IMR-90 (cell line): ENCODE measurements at regions not wholly inside any gene's neighbourhood (a gene's known extent, or its start where the extent isn't known, plus 50 kb on each side); places are given as distances from the start of the nearest gene placed in this dataset.

ENCODE experiments used
- ATAC-seq: fragments of 200-7000 bp; cut with Tn5 transposase; 2 replicates; pipeline ENCODE4 v1.9.1; 2020; ENCODE audit warnings: low read depth, mild to moderate bottlenecking, moderate library complexity
- BruUV-seq: library from RNA; stranded (reverse); fragments of 400-500 nt; replicated peaks from 2 replicates; lab custom pipeline; 2021; lab: Mats Ljungman, UMichigan
- CTCF ChIA-PET: fragments of 300-600 bp; formaldehyde crosslinking; extraction: SDS; loops from one replicate; lab custom pipeline; 2021; ENCODE audit warnings: antibody characterized with exemption; lab: Yijun Ruan, JAX
- POLR2A ChIA-PET: fragments of 300-600 bp; sonication (Branson Sonifier 250); formaldehyde crosslinking; loops from one replicate; lab custom pipeline; 2022; ENCODE audit warnings: antibody characterized with exemption; ENCODE audit not compliant: unreplicated experiment; lab: Charles Lee
- DNase-seq: peaks from one replicate; pipeline ENCODE4 v3.0.0; 2013
- H2AFZ ChIP-seq: replicated peaks from 2 replicates; pipeline ENCODE3; 2013; ENCODE audit warnings: low read length, mild to moderate bottlenecking; ENCODE audit not compliant: poor library complexity
- H2AK5ac ChIP-seq: 2 replicates; pipeline ENCODE4 v1.6.1; 2013; ENCODE audit warnings: low read depth, low read length, inconsistent platforms
- H2AK9ac ChIP-seq: replicated peaks from 2 replicates; pipeline ENCODE3; 2013; ENCODE audit warnings: mild to moderate bottlenecking, low read depth, low read length, moderate library complexity; ENCODE audit not compliant: poor library complexity
- H2BK120ac ChIP-seq: 2 replicates; pipeline ENCODE4 v1.6.1; 2013; ENCODE audit warnings: low read depth, low read length, inconsistent platforms
- H2BK15ac ChIP-seq: 3 replicates; pipeline ENCODE4 v1.6.1; 2013; ENCODE audit warnings: low read depth, low read length, inconsistent platforms
- H2BK20ac ChIP-seq: 2 replicates; pipeline ENCODE4 v1.6.1; 2013; ENCODE audit warnings: low read depth, mild to moderate bottlenecking, inconsistent platforms, low read length, moderate library complexity
- H2BK5ac ChIP-seq: 2 replicates; pipeline ENCODE4 v1.6.1; 2013; ENCODE audit warnings: mild to moderate bottlenecking, low read depth, low read length, inconsistent platforms; ENCODE audit not compliant: poor library complexity, severe bottlenecking
- H3K14ac ChIP-seq: replicated peaks from 2 replicates; pipeline ENCODE4 v1.6.1; 2013; ENCODE audit warnings: low read depth, low read length, inconsistent platforms
- H3K18ac ChIP-seq: 2 replicates; pipeline ENCODE4 v1.6.1; 2013; ENCODE audit warnings: low read depth, low read length, control low read depth
- H3K23ac ChIP-seq: 2 replicates; pipeline ENCODE4 v1.6.1; 2013; ENCODE audit warnings: low read depth, low read length, inconsistent platforms
- H3K27ac ChIP-seq: 2 replicates; pipeline ENCODE4 v1.5.1; 2013; ENCODE audit warnings: mild to moderate bottlenecking, control low read depth, low read length; ENCODE audit not compliant: insufficient read depth
- H3K27me3 ChIP-seq: 2 replicates; pipeline ENCODE4 v1.6.1; 2013; ENCODE audit warnings: low read length; ENCODE audit not compliant: control insufficient read depth, insufficient read depth
- H3K36me3 ChIP-seq: 2 replicates; pipeline ENCODE4 v1.6.1; 2013; ENCODE audit warnings: low read length, mixed read lengths; ENCODE audit not compliant: control insufficient read depth, insufficient read depth
- H3K4ac ChIP-seq: 2 replicates; pipeline ENCODE4 v1.6.1; 2013; ENCODE audit warnings: low read depth, low read length, inconsistent platforms
- H3K4me1 ChIP-seq: 2 replicates; pipeline ENCODE4 v1.6.1; 2013; ENCODE audit warnings: low read length, mixed read lengths; ENCODE audit not compliant: control insufficient read depth, insufficient read depth
- H3K4me2 ChIP-seq: 2 replicates; pipeline ENCODE4 v1.6.1; 2013; ENCODE audit warnings: low read depth, mild to moderate bottlenecking, control low read depth, low read length, moderate library complexity
- H3K4me3 ChIP-seq: 2 replicates; pipeline ENCODE4 v1.5.1; 2013; ENCODE audit warnings: low read depth, mild to moderate bottlenecking, control low read depth, low read length, moderate library complexity; ENCODE audit not compliant: insufficient read depth
- H3K56ac ChIP-seq: 2 replicates; pipeline ENCODE4 v1.6.1; 2013; ENCODE audit warnings: low read length, inconsistent platforms; ENCODE audit not compliant: insufficient read depth; ENCODE audit errors: extremely low read depth
- H3K79me1 ChIP-seq, 2 experiments: 2 replicates each; pipeline ENCODE4 v1.6.1; 2013; ENCODE audit warnings: low read length in 2 of 2, inconsistent platforms in 1 of 2, low read depth in 1 of 2
- H3K9ac ChIP-seq: 2 replicates; pipeline ENCODE4 v1.6.1; 2013; ENCODE audit warnings: low read depth, low read length, control low read depth
- H3K9me1 ChIP-seq: 2 replicates; pipeline ENCODE4 v1.6.1; 2013; ENCODE audit warnings: low read length, inconsistent platforms; ENCODE audit not compliant: insufficient read depth
- H3K9me3 ChIP-seq: 2 replicates; pipeline ENCODE4 v1.6.1; 2013; ENCODE audit warnings: low read length; ENCODE audit not compliant: control insufficient read depth, insufficient read depth
- H4K20me1 ChIP-seq: 2 replicates; pipeline ENCODE4 v1.6.1; 2013; ENCODE audit warnings: low read length, inconsistent platforms; ENCODE audit not compliant: insufficient read depth
- H4K5ac ChIP-seq: 2 replicates; pipeline ENCODE4 v1.6.1; 2013; ENCODE audit warnings: mild to moderate bottlenecking, low read depth, low read length, control low read depth
- H4K8ac ChIP-seq, 2 experiments: 2 replicates each; pipeline ENCODE4 v1.6.1; 2013; ENCODE audit warnings: low read depth in 2 of 2, low read length in 2 of 2, control low read depth in 1 of 2, inconsistent platforms in 1 of 2
- H4K91ac ChIP-seq: 2 replicates; pipeline ENCODE4 v1.6.1; 2013; ENCODE audit warnings: low read depth, low read length, inconsistent platforms; ENCODE audit not compliant: insufficient read depth
- CEBPB ChIP-seq: IDR thresholded peaks from 2 replicates; pipeline ENCODE4 v1.6.1; 2012; ENCODE audit warnings: low read depth, low read length, improper control_type of control experiment
- MAFK ChIP-seq: IDR thresholded peaks from 2 replicates; pipeline ENCODE4 v1.6.1; 2012; ENCODE audit warnings: low read depth, low read length, improper control_type of control experiment
- RAD21 ChIP-seq: IDR thresholded peaks from 2 replicates; pipeline ENCODE4 v1.6.1; 2012; ENCODE audit warnings: low read length, improper control_type of control experiment
- WGBS, 2 experiments: methylation state at CpG; one replicate each; pipeline versions ENCODE4 v1.1.5 to v1.1.7; 2013; ENCODE audit warnings: missing lambda C conversion rate in 2 of 2; ENCODE audit not compliant: insufficient read length in 1 of 2; ENCODE audit errors: extremely low coverage in 2 of 2; 5-methylcytosine and 5-hydroxymethylcytosine counted together
- dilution Hi-C: fragments of 300-500 bp; cut with HindIII; formaldehyde crosslinking; loops from one replicate; pipeline ENCODE4 v1.14.3; 2018; ENCODE audit warnings: low sequenced_read_pairs; ENCODE audit not compliant: unreplicated experiment
- in situ Hi-C: fragments of 300-500 bp; cut with MboI; formaldehyde crosslinking; loops from 3 replicates; pipeline ENCODE4 v1.14.3; 2019; ENCODE audit warnings: low sequenced_read_pairs, inconsistent platforms, mixed read lengths
- intact Hi-C: fragments of 100-400 bp; cut with micrococcal nuclease; formaldehyde crosslinking; loops from 2 replicates; pipeline ENCODE4 v1.10.0; 2022

DNA sequence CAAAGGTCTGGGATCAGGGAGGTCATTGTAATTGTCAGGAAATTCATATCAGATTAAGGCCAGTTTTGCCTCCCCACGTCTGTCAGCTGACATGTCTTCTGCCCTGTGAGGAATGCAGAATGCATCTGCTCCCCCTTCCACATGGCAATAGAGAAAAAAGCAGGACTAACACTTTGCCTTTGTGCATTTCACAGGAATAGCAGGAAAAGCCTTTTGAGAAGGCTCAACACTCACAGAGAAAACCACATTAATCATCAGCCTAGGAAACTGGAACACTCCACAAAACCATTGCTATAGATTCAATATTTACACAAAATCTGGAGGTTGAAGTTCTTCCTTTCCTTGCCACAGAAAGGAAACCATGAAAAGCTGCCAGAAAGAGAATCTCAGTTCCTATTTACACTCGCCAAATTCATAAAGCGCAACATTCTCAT, 165.2 kb upstream of the HES1 start:
- H3K27ac ChIP-seq = no peak overlapping the region

More for the DNA sequence above, 165.2 kb upstream of the HES1 start:
- Histone ChIP-seq H2BK120ac (no peak overlapping the region), H3K18ac (no peak overlapping the region), H2AK5ac (no peak overlapping the region), H2BK15ac (no peak overlapping the region), H3K23ac (no peak overlapping the region), H4K5ac (no peak overlapping the region), H3K4me1 (peaks cover 5% of the 10 kb centered on the region; the same call in 1 of the 2 replicates), H3K79me1 (no peaks in the 10 kb centered on the region), H3K4ac (no peak overlapping the region), H3K4me2 (no peak overlapping the region), H2BK20ac (no peak overlapping the region), H2BK5ac (no peak overlapping the region), H3K27me3 (peaks cover 36% of the 10 kb centered on the region), H4K91ac (no peak overlapping the region), H4K8ac (no peak overlapping the region), H4K20me1 (no peaks in the 10 kb centered on the region), H2AK9ac (no peak overlapping the region), H3K9me1 (no peaks in the 10 kb centered on the region), H3K36me3 (no peaks in the 10 kb centered on the region), H3K9me3 (no peaks in the 10 kb centered on the region), H2AFZ (no peak overlapping the region), H3K4me3 (no peak overlapping the region), H3K56ac (no peak overlapping the region), H3K9ac (no peak overlapping the region), H3K14ac (no peak overlapping the region)
- POLR2A ChIA-PET = no interaction called here
- no peak for DNase-seq
- CTCF ChIA-PET = interaction anchor here (0.8 kb wide), 1 partner anchor 10 kb away, joined by 3 read pairs; no protein-coding TSS in a partner anchor
- no TSS peak for BruUV-seq
- ATAC-seq = no peak
- no CpG with 5 or more reads among the region's 3 CpGs for WGBS, 2 experiments
- in situ Hi-C loops = no loop called here
- intact Hi-C loops = no loop called here
- dilution Hi-C loops = no loop called here
- TF ChIP-seq RAD21 = no peak
- no peak for TF ChIP-seq MAFK
- TF ChIP-seq CEBPB = no peak
